ENCODE measurements at regions not wholly inside any gene's neighbourhood (a gene's known extent, or its start where the extent isn't known, plus 50 kb on each side); places are given as distances from the start of the nearest gene placed in this dataset.

DNA sequence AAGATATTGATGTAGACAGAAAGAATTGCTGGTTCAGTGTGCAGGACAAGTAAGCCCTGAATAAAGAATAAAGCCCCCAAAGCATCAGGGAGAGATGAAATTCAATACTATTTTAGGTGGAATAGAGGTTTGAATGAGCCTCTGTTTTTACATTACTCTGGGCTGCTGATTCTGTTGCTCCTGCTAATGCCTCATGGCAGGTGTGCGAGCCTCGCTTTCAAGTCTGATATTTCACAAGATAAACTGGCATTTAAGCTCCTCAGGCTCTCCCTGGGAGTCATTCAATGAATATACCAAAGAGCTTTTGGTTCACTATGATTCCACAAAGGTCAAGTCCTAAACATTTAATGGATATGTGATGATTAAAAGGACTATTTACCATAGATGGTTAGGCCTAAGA lies 601.0 kb upstream of the SLC39A10 start:
- no peak overlapping the region for H3K27ac Mint-ChIP-seq
- no peaks in the 10 kb centered on the region for H3K9me3 Mint-ChIP-seq
- DNase-seq (ENCODE audit: low spot score in 2 of 2) (no peak), ATAC-seq (no peak)
- H3K36me3 Mint-ChIP-seq = no peaks in the 10 kb centered on the region

DNA sequence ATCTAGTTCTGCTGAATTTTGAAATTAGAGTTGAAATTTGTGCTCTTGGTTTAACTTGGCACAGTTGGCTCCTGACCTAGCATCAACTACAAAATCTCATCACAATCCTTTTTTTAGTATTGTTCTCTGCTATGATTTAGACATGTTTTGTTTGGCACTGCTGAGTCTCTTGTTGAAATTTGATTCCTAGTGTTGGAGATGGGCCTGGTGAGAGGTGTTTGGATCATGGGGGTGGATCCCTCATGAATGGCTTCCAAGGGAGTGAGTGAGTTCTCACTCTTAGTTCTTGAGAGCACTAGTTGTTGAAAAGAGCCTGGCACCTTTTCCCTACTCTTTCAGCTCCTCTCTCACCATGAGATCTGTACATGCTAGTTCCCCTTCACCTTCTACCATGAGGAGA lies 605.6 kb upstream of the SLC39A10 start:
- no peak for DNase-seq (ENCODE audit: low spot score in 2 of 2)
- Mint-ChIP-seq H3K27ac (no peak overlapping the region), H3K36me3 (no peaks in the 10 kb centered on the region), H3K9me3 (no peaks in the 10 kb centered on the region)
- no peak for ATAC-seq

DNA sequence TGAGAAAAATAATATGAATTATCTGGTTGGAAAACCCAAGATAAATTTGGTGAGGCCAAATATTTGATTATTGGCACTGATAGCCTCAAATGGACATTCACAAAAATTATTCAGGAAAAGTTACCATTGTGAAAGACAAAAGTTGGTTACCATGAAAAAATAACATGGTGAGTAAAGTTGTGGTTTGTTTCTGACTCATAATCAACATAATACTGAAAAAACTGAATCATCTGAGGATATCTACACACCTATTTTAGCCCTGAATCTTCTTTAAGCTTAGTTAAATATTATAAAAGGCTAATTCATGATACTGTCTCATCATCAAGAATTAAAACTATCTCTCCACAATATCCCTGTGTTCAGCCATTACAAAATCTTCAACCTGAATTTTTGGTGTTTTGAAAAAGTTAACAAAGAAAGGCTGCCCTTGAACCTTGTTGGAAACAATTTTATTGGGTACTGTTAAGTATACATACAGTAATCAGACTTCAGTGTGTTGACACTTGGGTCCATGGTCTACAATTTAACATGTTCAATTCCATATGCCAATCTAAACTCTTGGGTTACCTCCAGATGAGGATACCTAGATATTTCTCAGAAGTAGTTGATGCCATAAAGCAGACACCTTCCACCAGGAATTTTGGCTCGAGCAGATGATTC lies 607.5 kb upstream of the SLC39A10 start:
- peak; percentile 70 to 86 for ATAC-seq
- no peaks in the 10 kb centered on the region for H3K9me3 Mint-ChIP-seq
- no peak overlapping the region for H3K27ac Mint-ChIP-seq
- no peak for DNase-seq (ENCODE audit: low spot score in 2 of 2)
- H3K36me3 Mint-ChIP-seq = no peaks in the 10 kb centered on the region

DNA sequence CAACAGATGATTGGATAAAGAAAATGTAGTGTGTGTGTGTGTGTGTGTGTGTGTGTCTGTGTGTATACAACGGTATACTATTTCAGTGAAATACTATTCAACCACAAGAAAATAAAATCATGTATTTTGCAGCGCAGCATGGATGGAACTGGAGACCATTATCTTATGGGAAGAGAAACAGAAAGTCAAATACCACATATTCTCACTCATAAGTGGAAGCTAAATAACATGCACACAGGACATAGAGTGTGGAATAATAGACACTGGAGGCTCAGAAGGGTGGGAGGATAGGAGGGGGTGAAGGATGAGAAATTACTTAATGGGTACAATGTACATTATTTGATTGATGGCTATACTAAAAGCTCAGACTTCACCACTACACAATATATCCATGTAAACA lies 609.1 kb upstream of the SLC39A10 start:
- no peak overlapping the region for H3K27ac Mint-ChIP-seq
- no peak for ATAC-seq
- no peaks in the 10 kb centered on the region for H3K9me3 Mint-ChIP-seq
- DNase-seq (ENCODE audit: low spot score in 2 of 2) = no peak
- H3K36me3 Mint-ChIP-seq = no peaks in the 10 kb centered on the region

DNA sequence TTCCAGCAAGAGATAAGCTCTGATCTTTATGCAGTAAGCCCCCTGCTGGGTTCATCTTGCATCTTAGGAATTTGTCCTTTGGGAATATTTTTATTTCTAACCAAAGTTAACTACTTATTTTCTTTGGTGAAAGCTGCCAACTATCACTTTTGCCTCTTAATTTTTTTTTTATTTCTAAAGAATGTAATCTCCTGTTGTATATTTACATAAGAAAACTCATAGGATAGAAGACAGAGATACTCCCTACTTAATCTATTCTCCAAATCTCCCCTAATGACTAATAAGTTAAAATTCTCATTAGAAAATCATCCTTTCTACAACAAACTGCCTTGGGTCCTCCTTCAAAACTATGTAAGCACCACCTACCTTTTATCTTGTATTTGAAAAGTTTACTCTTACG lies 612.2 kb upstream of the SLC39A10 start:
- no peaks in the 10 kb centered on the region for H3K36me3 Mint-ChIP-seq
- DNase-seq (ENCODE audit: low spot score in 2 of 2) = no peak
- ATAC-seq = no peak
- H3K27ac Mint-ChIP-seq = no peak overlapping the region
- no peaks in the 10 kb centered on the region for H3K9me3 Mint-ChIP-seq

DNA sequence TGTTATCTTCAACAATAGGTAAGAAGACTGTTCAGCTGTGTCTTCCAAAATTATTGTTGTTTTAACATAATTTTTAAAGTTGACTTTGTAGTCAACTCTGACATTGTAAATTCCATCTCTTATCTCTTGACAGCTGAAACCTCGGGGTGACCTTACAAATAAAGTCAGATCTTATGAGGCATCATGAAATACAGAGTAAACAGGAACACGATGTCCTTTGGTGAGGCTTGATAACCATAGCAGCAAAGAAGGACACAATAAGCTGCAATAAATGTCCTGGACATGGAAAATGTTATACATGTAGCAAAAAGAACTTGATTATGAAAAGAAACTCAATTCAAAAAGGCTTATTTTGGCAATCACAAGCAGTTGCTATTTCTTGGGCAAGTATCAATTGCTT lies 618.9 kb upstream of the SLC39A10 start:
- H3K9me3 Mint-ChIP-seq = no peaks in the 10 kb centered on the region
- DNase-seq (ENCODE audit: low spot score in 2 of 2) (no peak), ATAC-seq (no peak)
- H3K36me3 Mint-ChIP-seq = no peaks in the 10 kb centered on the region
- no peak overlapping the region for H3K27ac Mint-ChIP-seq

DNA sequence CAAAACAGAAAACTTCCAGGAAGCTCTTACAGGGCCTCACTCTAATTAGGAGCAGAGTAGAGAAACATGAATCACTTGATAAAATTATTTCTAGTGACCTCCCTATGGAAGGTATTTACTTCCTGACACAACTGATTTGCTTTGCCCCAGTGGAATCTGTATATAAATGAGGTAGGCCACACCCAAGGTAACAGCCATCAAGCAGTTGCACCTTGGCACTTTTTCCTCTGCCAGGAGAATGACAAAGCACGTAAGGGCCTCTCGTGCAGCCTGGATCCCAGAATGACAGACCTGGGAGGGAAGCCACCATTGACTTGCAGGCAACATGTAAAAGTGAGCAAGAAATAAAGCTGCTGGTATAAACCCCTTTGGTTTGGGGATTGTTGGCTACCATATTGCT lies 620.0 kb upstream of the SLC39A10 start:
- H3K9me3 Mint-ChIP-seq = no peaks in the 10 kb centered on the region
- DNase-seq (ENCODE audit: low spot score in 2 of 2) = no peak
- H3K27ac Mint-ChIP-seq = no peak overlapping the region
- no peaks in the 10 kb centered on the region for H3K36me3 Mint-ChIP-seq
- no peak for ATAC-seq

DNA sequence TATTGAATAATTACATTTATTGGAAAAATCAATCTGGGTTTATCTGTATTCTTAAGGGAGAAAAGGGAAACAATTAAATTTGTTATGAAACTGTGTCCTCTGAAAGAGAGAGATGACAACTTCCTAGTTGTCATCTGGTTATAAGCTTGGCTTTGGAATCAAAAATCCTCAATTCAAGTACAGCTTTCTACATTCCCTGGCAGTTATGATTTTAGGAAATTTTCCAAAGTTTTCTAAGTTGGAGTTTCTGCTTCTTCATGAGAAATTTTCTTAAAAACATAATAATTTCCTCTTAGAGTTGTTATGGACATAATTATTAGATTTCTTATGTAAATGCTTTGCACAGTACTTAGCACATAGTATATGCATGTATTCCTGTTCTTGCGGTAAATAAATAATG lies 625.6 kb upstream of the SLC39A10 start:
- H3K27ac Mint-ChIP-seq = no peak overlapping the region
- ATAC-seq (no peak), DNase-seq (ENCODE audit: low spot score in 2 of 2) (no peak)
- H3K9me3 Mint-ChIP-seq = no peaks in the 10 kb centered on the region
- no peaks in the 10 kb centered on the region for H3K36me3 Mint-ChIP-seq

DNA sequence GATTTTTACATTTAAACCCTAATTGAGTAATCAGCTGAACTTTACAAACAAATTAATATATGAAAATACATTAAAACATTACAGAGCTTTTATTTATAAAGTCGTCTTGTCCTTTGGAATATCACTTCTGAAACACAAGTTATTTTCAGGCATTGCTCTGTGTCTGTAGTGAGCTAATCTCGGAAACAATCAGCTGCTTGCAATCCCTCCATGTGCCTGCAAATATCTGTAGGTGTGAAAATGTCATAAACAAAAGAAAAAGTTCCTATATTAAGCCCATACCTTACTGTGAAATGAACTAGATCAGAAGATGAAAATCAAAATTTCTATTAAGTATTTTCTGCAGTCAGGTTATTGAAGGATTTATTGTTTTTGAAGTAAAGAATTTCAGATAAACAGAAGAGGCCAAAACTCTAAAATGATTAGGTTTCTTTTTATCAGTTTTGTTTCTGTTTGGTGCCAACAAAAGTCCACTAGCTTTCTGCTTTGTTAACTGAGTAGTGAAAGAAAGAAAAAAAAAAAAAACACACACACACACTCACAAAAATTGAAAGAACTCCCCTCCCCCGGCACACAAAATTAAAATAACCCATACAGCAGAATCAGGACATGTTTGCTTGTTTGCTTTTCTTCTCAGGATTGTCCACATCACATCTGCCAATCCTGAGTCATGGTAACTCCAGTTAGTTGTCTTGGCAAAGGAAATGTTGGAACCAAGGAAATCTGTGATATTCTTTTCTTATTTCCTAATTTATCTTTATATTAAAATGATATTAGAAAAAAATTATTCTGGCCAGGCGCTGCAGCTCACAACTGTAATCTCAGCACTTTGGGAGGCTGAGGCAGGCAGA lies 627.0 kb upstream of the SLC39A10 start:
- no peak overlapping the region for H3K27ac Mint-ChIP-seq
- ATAC-seq (no peak), DNase-seq (ENCODE audit: low spot score in 2 of 2) (no peak)
- no peaks in the 10 kb centered on the region for H3K9me3 Mint-ChIP-seq
- no peaks in the 10 kb centered on the region for H3K36me3 Mint-ChIP-seq

DNA sequence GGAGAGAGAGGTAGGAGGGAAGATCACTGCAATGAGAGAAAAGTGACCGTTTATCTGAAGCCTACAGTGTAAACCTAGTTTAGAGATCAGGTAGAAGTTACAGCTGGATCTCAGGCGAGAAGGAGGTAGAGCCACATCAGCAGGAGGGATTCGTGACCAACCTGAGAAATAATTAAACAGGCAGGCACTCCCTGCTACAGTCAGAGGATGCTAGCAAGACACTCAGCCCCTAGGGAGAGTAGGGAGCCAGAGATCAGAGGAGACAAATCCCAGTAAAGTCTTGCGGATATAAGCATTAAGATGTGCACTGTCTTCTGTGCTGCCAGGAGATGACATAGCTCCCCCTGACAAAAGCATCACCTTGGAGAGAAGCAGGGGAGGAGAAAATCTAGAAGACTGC lies 629.1 kb upstream of the SLC39A10 start:
- Mint-ChIP-seq H3K9me3 (no peaks in the 10 kb centered on the region), H3K27ac (no peak overlapping the region), H3K36me3 (no peaks in the 10 kb centered on the region)
- ATAC-seq (no peak), DNase-seq (ENCODE audit: low spot score in 2 of 2) (no peak)

DNA sequence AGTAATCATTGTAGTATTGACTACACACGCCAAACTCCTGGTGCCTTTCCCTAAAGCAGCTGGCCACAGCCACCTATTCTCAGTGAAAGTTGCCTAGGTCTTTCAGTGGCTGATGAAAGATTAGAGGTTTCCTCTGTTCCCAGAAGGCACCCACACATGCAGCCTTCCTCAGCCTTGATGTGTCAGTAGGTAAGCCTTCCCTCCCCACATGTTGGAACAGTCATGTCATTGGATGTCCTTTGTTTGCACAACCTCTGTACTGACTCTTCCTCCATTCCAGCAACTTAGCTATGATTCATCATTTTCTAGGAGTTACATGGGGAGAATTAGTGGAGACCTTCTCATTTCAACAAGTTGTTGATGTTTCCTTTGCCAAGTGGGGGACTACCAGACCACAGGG lies 630.8 kb upstream of the SLC39A10 start:
- DNase-seq (ENCODE audit: low spot score in 2 of 2) (no peak), ATAC-seq (peak; percentile 47 to 53)
- H3K36me3 Mint-ChIP-seq = no peaks in the 10 kb centered on the region
- no peak overlapping the region for H3K27ac Mint-ChIP-seq
- H3K9me3 Mint-ChIP-seq = no peaks in the 10 kb centered on the region

DNA sequence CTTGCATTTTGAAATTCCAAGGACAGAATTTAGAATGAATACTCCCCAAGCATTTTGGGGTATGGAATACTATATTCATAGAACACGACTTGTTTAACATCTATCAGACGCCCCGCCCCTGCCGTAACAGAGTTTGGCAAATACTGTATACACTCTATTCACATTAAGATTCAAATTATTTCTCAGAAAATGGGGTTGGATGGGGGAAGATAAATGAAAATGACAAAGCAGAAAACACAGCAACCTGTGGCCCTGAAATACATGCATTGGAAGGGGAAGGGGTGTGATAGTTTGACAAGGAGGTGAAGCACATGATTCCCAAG lies 634.6 kb upstream of the SLC39A10 start:
- H3K36me3 Mint-ChIP-seq = no peaks in the 10 kb centered on the region
- H3K9me3 Mint-ChIP-seq = no peaks in the 10 kb centered on the region
- DNase-seq (ENCODE audit: low spot score in 2 of 2) = no peak
- H3K27ac Mint-ChIP-seq = no peak overlapping the region
- ATAC-seq = no peak

DNA sequence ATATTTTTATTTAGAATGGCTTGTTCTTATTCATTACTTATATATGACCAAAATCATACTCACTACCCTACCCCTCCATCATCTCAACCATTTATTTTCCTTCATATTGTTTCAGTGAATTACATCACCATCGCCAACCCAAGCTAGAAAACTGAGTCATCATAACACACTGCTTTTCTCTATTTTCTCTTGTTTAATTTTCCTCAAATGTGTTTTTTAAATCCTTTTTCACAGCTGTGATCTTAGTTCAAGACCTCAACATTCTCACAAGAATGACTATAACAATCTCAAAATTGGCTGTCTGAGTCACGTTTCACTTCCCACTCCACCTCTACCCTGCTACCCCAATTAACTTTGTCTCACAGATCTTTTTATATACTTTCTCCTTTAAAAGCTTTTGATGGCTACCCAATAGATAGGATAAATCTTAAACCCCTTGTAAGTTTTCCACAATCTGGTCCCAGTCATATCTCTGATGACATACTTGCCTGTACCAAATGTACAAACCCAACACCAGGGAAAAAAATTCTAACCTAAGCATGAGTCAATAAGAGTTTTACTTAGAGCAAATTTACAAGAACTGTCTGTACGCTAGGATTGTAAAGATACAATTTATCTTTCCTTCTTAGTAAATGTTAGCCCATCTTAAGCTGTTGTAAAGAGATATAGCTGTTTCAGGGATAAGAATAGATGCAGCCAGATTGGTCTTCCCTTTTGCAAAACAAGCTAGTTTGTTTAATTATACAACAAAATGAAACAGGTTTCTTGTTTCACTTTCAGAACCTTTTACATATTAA lies 635.1 kb upstream of the SLC39A10 start:
- DNase-seq (ENCODE audit: low spot score in 2 of 2) (no peak), ATAC-seq (peak in 1 of 2 donors; percentile 88)
- peak overlapping the region in 1 of 2 donors; percentile 3 for H3K27ac Mint-ChIP-seq

DNA sequence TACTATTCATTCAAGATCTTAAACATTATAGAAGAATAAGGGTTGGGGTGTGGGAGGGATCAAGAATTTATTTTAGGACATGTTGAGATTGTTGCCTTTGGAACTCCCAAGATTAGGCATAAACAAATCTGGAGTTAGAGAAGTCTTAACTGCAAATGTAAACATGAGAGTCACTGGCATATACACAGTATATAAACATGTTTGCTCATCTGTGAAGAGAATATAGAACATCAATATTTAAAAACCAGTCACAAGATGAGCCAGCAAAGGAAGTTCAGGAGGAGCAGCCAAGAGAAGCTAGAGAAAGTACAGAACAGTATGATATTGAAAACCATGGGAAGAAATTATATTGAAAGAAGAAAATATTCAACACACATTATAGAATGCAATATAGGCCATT lies 638.6 kb upstream of the SLC39A10 start:
- no peaks in the 10 kb centered on the region for H3K9me3 Mint-ChIP-seq
- ATAC-seq (no peak), DNase-seq (ENCODE audit: low spot score in 2 of 2) (no peak)
- no peaks in the 10 kb centered on the region for H3K36me3 Mint-ChIP-seq
- no peak overlapping the region for H3K27ac Mint-ChIP-seq

More for the DNA sequence above, 635.1 kb upstream of the SLC39A10 start:
- Mint-ChIP-seq H3K9me3 (no peaks in the 10 kb centered on the region), H3K36me3 (no peaks in the 10 kb centered on the region)

DNA sequence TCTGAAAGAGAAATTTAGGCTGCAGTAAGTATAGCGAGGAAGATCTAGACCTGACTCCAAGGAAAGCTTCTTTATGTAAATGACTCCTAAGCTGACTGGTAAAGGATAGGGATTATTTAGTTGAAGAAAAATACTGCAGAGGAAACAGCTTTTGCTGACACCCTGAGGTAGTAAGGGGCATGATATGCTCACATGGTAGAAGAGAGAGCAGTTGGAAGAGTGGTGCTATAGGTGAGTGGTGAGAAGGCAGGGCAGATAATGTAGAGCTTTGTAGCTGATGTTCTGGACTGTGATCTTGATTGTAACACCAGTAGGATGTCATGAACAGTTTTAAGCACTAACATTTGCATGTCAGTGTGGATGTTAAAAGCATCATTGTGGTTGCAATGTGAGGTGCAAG lies 639.1 kb upstream of the SLC39A10 start:
- DNase-seq (ENCODE audit: low spot score in 2 of 2) (no peak), ATAC-seq (no peak)
- Mint-ChIP-seq H3K9me3 (no peaks in the 10 kb centered on the region), H3K27ac (no peak overlapping the region), H3K36me3 (no peaks in the 10 kb centered on the region)

DNA sequence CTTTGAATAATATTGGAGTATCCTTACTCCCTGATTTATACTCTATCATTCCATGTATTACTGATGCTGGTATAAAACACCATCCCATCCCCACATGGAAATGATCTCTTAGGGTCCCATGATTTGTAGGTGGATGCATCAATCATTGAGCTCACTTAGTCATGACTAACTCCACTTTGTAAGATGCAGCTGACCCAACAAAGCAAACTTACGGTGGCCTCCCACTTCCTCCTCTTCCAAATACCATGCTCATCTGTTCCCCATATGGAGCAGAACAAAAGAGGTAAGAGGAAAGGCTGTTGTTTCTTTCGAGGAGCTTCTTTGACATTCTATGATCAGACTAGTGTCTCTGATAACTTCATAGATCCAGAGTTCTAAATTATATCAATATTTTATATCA lies 640.2 kb upstream of the SLC39A10 start:
- ATAC-seq (no peak), DNase-seq (ENCODE audit: low spot score in 2 of 2) (no peak)
- Mint-ChIP-seq H3K27ac (no peak overlapping the region), H3K9me3 (no peaks in the 10 kb centered on the region), H3K36me3 (no peaks in the 10 kb centered on the region)

DNA sequence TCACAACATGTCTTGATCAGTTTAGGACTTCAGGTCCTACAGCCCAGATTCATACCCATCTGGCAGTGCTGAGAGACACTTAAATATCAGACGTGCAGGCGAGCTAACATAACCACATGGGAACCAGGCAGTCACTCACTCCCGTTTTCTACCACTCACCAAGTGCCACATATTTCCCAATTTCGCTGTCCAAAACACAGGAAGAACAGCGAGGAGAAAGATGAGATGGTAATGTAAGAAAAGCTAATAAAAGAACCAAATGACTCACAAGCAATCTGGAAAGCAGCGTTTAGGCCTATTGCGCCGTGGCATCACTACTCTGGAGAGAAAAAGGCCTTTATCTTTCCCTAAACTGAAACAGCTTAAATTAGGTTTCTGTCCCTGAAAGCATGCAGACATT lies 647.8 kb upstream of the SLC39A10 start:
- no peak for ATAC-seq
- Mint-ChIP-seq H3K27ac (no peak overlapping the region), H3K9me3 (no peaks in the 10 kb centered on the region), H3K36me3 (no peaks in the 10 kb centered on the region)
- no peak for DNase-seq (ENCODE audit: low spot score in 2 of 2)
